ENCODE measurements at regions not wholly inside any gene's neighbourhood (a gene's known extent, or its start where the extent isn't known, plus 50 kb on each side); places are given as distances from the start of the nearest gene placed in this dataset.

- TF ChIP-seq CTCF (IDR thresholded peaks at IDR 0.05) (no peak), HMGXB4 (CRISPR knock-in tag; IDR thresholded peaks at IDR 0.05) (no peak), ZSCAN18 (CRISPR knock-in tag; IDR thresholded peaks at IDR 0.05) (no peak), FOXP4 (CRISPR knock-in tag; IDR thresholded peaks at IDR 0.05) (no peak), PREB (CRISPR knock-in tag; IDR thresholded peaks at IDR 0.05; ENCODE audit: borderline replicate concordance) (no peak)
Measured at GRCh38 chr4:141538001-141538400, 98.4 kb upstream of the IL15 start.

All from WTC11 (cell line).